Activated CD8-positive, alpha-beta memory T cell treated with anti-CD3 and anti-CD28 coated beads, Interleukin-2, amount 50 U/mL, for 48 hours (primary cell): ENCODE measurements at regions not wholly inside any gene's neighbourhood (a gene's known extent, or its start where the extent isn't known, plus 50 kb on each side); places are given as distances from the start of the nearest gene placed in this dataset.
A peak's percentile ranks its signal among the peaks of the same experiment; 100 is the strongest.

Source experiments
- DNase-seq: peaks from one replicate; pipeline ENCODE4 v3.0.0-alpha.2; 2020

- no peak for DNase-seq
Measured at GRCh38 chr2:160889439-160890170, 270.6 kb upstream of the TANK start.

- no peak for DNase-seq
Measured at GRCh38 chr2:160890667-160891352, 269.4 kb upstream of the TANK start.

- no peak for DNase-seq
Measured at GRCh38 chr2:160891353-160891740, 268.9 kb upstream of the TANK start.

GRCh38 chr2:160892204-160892603, 268.0 kb upstream of the TANK start:
- no peak for DNase-seq

- DNase-seq: no peak
Measured at GRCh38 chr2:160893581-160893980, 266.6 kb upstream of the TANK start.

- DNase-seq: no peak
Measured at GRCh38 chr2:160898581-160899307, 261.5 kb upstream of the TANK start.

- no peak for DNase-seq
Measured at GRCh38 chr2:160901613-160902012, 258.6 kb upstream of the TANK start.

- no peak for DNase-seq
Measured at GRCh38 chr2:160905862-160906261, 254.4 kb upstream of the TANK start.

- no peak for DNase-seq
Measured at GRCh38 chr2:160906878-160907277, 253.3 kb upstream of the TANK start.

- DNase-seq: no peak
Measured at GRCh38 chr2:160907738-160908137, 252.5 kb upstream of the TANK start.

- no peak for DNase-seq
Measured at GRCh38 chr2:160908157-160908556, 252.1 kb upstream of the TANK start.

- no peak for DNase-seq
Measured at GRCh38 chr2:160909781-160910242, 250.4 kb upstream of the TANK start.

- no peak for DNase-seq
Measured at GRCh38 chr2:160910681-160911080, 249.5 kb upstream of the TANK start.

- no peak for DNase-seq
Measured at GRCh38 chr2:160911258-160911657, 249.0 kb upstream of the TANK start.

GRCh38 chr2:160912276-160912675, 248.0 kb upstream of the TANK start:
- no peak for DNase-seq

- no peak for DNase-seq
Measured at GRCh38 chr2:160913323-160913722, 246.9 kb upstream of the TANK start.

- DNase-seq: no peak
Measured at GRCh38 chr2:160914217-160914616, 246.0 kb upstream of the TANK start.

- DNase-seq: no peak
Measured at GRCh38 chr2:160916300-160916699, 243.9 kb upstream of the TANK start.

GRCh38 chr2:160917850-160918249, 242.4 kb upstream of the TANK start:
- DNase-seq: no peak

- DNase-seq: no peak
Measured at GRCh38 chr2:160918258-160918657, 242.0 kb upstream of the TANK start.

- DNase-seq: peak; percentile 56
Measured at GRCh38 chr2:160918906-160919503, 241.2 kb upstream of the TANK start.

- no peak for DNase-seq
Measured at GRCh38 chr2:160920061-160920460, 240.2 kb upstream of the TANK start.

GRCh38 chr2:160920791-160921303, 239.4 kb upstream of the TANK start:
- no peak for DNase-seq
